ENCODE measurements at regions not wholly inside any gene's neighbourhood (a gene's known extent, or its start where the extent isn't known, plus 50 kb on each side); places are given as distances from the start of the nearest gene placed in this dataset.

DNA sequence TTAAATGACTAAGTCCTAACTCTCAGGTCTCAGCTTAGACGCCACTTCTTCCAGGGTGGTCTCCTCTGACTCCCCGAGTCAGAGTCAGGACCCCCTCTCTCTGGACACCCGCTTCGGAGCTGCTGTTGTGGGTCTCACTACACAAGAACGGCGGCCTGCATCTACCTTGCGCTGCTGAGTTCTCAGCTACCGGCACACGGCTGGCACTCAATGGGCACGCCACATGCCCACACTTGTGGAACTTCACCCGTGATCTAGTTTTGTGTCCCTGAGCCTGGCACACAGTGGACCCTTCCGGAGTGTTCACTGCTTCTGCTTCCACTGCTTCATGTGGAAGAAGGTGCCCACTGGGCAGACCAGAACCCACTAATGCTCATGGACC lies 58.3 kb upstream of the ID2 start:
- no peak for TF ChIP-seq FOXM1 (IDR thresholded peaks at IDR 0.05; ENCODE audit: borderline replicate concordance, low read depth)
- no peak for TF ChIP-seq TAF1 (IDR thresholded peaks at IDR 0.05; ENCODE audit: low read depth)
- no peak for TF ChIP-seq NFIC (IDR thresholded peaks at IDR 0.05)
- no peak for TF ChIP-seq EP300 (IDR thresholded peaks at IDR 0.05; ENCODE audit: borderline replicate concordance)
- TF ChIP-seq, protein P1, sequence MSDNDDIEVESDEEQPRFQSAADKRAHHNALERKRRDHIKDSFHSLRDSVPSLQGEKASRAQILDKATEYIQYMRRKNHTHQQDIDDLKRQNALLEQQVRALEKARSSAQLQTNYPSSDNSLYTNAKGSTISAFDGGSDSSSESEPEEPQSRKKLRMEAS (IDR thresholded peaks at IDR 0.05) = no peak
- TF ChIP-seq CEBPB (IDR thresholded peaks at IDR 0.05) = no peak
- no peak for TF ChIP-seq TCF12 (IDR thresholded peaks at IDR 0.05; ENCODE audit: low read depth)
- TF ChIP-seq, protein P2, sequence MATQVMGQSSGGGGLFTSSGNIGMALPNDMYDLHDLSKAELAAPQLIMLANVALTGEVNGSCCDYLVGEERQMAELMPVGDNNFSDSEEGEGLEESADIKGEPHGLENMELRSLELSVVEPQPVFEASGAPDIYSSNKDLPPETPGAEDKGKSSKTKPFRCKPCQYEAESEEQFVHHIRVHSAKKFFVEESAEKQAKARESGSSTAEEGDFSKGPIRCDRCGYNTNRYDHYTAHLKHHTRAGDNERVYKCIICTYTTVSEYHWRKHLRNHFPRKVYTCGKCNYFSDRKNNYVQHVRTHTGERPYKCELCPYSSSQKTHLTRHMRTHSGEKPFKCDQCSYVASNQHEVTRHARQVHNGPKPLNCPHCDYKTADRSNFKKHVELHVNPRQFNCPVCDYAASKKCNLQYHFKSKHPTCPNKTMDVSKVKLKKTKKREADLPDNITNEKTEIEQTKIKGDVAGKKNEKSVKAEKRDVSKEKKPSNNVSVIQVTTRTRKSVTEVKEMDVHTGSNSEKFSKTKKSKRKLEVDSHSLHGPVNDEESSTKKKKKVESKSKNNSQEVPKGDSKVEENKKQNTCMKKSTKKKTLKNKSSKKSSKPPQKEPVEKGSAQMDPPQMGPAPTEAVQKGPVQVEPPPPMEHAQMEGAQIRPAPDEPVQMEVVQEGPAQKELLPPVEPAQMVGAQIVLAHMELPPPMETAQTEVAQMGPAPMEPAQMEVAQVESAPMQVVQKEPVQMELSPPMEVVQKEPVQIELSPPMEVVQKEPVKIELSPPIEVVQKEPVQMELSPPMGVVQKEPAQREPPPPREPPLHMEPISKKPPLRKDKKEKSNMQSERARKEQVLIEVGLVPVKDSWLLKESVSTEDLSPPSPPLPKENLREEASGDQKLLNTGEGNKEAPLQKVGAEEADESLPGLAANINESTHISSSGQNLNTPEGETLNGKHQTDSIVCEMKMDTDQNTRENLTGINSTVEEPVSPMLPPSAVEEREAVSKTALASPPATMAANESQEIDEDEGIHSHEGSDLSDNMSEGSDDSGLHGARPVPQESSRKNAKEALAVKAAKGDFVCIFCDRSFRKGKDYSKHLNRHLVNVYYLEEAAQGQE (IDR thresholded peaks at IDR 0.05; ENCODE audit: low read depth) = no peak
- TF ChIP-seq CREB1 (IDR thresholded peaks at IDR 0.05; ENCODE audit: low read depth) = no peak
- no peak for TF ChIP-seq RAD21 (IDR thresholded peaks at IDR 0.05; ENCODE audit: low read depth)
- TF ChIP-seq YY1 (IDR thresholded peaks at IDR 0.05; ENCODE audit: low read depth) = no peak
- TF ChIP-seq EGR1 (IDR thresholded peaks at IDR 0.05) = no peak
- TF ChIP-seq TEAD4 (IDR thresholded peaks at IDR 0.05) = no peak
